Parathyroid adenoma (tissue), 2 donors: ENCODE measurements at regions not wholly inside any gene's neighbourhood (a gene's known extent, or its start where the extent isn't known, plus 50 kb on each side); places are given as distances from the start of the nearest gene placed in this dataset.

Experiments used
- H2AFZ ChIP-seq: fragments of 300-600 bp; sonication (generic); one replicate; pipeline ENCODE4 v1.7.0; 2017; ENCODE audit warnings: antibody characterized with exemption, mild to moderate bottlenecking
- H3K27ac ChIP-seq: fragments of 300-600 bp; sonication (generic); one replicate; pipeline ENCODE4 v1.7.0; 2017
- H3K27me3 ChIP-seq: fragments of 300-600 bp; sonication (generic); one replicate; pipeline ENCODE4 v1.7.0; 2017; ENCODE audit warnings: low read length; ENCODE audit not compliant: control insufficient read depth, insufficient read depth
- H3K36me3 ChIP-seq: fragments of 300-600 bp; sonication (generic); one replicate; pipeline ENCODE4 v1.7.0; 2017; ENCODE audit warnings: low read length; ENCODE audit not compliant: control insufficient read depth, insufficient read depth
- H3K4me1 ChIP-seq: fragments of 300-600 bp; sonication (generic); one replicate; pipeline ENCODE4 v1.7.0; 2017; ENCODE audit warnings: control low read depth
- H3K4me2 ChIP-seq: fragments of 300-600 bp; sonication (generic); one replicate; pipeline ENCODE4 v1.7.0; 2017; ENCODE audit warnings: low read length
- H3K4me3 ChIP-seq: fragments of 300-600 bp; sonication (generic); one replicate; pipeline ENCODE4 v1.7.0; 2017; ENCODE audit warnings: low read depth, low read length
- H3K79me2 ChIP-seq: fragments of 300-600 bp; sonication (generic); one replicate; pipeline ENCODE4 v1.7.0; 2017; ENCODE audit warnings: control low read depth
- H3K9ac ChIP-seq: fragments of 300-600 bp; sonication (generic); one replicate; pipeline ENCODE4 v1.7.0; 2017; ENCODE audit warnings: mild to moderate bottlenecking
- H3K9me3 ChIP-seq: fragments of 300-600 bp; sonication (generic); one replicate; pipeline ENCODE4 v1.7.0; 2017; ENCODE audit warnings: low read length; ENCODE audit not compliant: control insufficient read depth
- TF ChIP-seq, protein P1 (sequence below): fragments of 300-600 bp; sonication (generic); IDR thresholded peaks from one replicate; pipeline ENCODE4 v1.7.0; 2017; ENCODE audit warnings: antibody characterized with exemption, mild to moderate bottlenecking
- donor health status: primary hyperparathyroidism.

DNA sequence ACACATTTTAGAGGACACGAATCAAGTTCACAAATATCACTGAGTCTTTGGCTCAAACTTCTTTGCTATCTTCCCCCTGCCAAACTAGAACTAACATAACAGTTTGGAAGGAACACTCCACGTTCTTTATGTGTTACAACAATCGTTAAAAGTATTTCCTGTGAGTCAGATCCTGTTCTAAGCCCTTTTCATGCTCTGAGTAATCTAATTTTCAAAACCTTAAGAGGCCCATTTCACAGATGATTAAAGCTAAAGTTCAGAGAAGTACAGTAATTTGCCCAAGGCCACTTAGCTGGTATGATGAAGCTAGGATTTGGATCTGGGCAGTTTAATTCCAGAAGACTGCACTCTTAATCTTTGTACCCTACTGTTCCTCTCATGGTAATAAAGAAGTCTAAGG, 854.4 kb upstream of the INTU start:
- Histone ChIP-seq H3K36me3 (no peaks in the 10 kb centered on the region), H3K79me2 (no peaks in the 10 kb centered on the region), H3K27ac (no peak overlapping the region), H3K4me1 (no peaks in the 10 kb centered on the region), H2AFZ (no peak overlapping the region), H3K9ac (no peak overlapping the region), H3K4me2 (no peak overlapping the region), H3K27me3 (no peaks in the 10 kb centered on the region), H3K4me3 (no peak overlapping the region), H3K9me3 (no peaks in the 10 kb centered on the region)
- TF ChIP-seq, protein P1, sequence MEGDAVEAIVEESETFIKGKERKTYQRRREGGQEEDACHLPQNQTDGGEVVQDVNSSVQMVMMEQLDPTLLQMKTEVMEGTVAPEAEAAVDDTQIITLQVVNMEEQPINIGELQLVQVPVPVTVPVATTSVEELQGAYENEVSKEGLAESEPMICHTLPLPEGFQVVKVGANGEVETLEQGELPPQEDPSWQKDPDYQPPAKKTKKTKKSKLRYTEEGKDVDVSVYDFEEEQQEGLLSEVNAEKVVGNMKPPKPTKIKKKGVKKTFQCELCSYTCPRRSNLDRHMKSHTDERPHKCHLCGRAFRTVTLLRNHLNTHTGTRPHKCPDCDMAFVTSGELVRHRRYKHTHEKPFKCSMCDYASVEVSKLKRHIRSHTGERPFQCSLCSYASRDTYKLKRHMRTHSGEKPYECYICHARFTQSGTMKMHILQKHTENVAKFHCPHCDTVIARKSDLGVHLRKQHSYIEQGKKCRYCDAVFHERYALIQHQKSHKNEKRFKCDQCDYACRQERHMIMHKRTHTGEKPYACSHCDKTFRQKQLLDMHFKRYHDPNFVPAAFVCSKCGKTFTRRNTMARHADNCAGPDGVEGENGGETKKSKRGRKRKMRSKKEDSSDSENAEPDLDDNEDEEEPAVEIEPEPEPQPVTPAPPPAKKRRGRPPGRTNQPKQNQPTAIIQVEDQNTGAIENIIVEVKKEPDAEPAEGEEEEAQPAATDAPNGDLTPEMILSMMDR, result no peak

DNA sequence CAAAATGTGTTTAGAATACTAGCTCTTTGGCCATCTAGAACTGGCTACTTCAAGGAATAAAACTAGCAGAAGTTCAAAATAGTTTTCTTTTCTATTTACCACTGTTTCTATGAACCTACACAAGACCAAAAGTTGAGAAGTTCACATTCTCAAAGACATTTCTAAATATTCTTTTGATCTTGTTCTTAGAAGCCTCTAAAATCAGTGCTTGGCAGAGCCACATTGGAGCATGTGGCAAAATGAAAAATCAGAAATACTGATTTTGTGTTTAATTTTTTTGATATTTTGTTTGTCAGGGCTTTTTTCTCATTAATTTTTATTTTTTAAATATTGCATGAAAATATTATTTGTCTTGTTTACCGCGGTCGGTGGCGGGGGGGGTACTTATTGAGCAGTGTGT, 853.8 kb upstream of the INTU start:
- TF ChIP-seq, protein P1, result no peak
- no peak overlapping the region for H3K27ac ChIP-seq
- H3K27me3 ChIP-seq, result no peaks in the 10 kb centered on the region
- H3K36me3 ChIP-seq, result no peaks in the 10 kb centered on the region
- no peak overlapping the region for H3K9ac ChIP-seq
- H3K4me2 ChIP-seq, result no peak overlapping the region
- no peaks in the 10 kb centered on the region for H3K9me3 ChIP-seq
- H3K4me3 ChIP-seq, result no peak overlapping the region
- no peak overlapping the region for H2AFZ ChIP-seq
- no peaks in the 10 kb centered on the region for H3K4me1 ChIP-seq
- H3K79me2 ChIP-seq, result no peaks in the 10 kb centered on the region

DNA sequence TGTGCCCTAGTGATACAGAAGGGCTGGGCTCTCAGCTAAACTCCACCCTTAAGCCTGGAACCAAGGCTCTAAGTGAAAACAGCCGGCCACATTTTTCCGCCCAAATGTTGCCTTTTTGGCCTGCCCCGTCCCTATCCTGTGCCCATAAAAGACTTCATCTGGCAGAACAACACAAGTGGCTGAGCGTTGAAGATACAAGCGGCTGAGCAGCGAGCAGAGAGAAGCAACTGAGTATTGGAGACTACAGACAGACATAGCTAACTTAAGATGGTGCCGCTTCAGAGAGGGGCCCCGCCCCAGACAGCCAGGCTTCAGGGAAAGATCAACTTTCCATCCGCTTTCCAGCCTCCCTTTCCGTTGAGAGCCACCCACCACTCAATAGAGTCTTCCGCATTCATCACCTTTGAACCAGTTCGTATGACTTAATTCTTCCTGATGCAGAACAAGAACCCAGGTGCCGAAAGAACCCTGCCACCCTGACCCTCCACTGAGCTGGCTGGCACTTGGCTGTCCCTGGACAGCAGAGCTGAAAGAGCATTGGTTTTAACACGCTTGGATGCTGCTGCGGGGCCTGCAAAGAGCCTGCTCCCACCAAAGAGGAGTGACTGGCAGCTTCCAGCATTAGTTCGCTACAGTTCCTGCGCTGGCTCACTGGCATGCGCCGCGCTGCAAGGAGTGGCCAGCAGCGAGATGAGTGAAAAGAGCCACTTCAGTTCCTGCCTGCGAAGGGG, 853.2 kb upstream of the INTU start:
- TF ChIP-seq, protein P1, result no peak
- Histone ChIP-seq H3K27me3 (no peaks in the 10 kb centered on the region), H3K4me2 (no peak overlapping the region), H3K4me1 (no peaks in the 10 kb centered on the region), H2AFZ (no peak overlapping the region), H3K79me2 (no peaks in the 10 kb centered on the region), H3K36me3 (no peaks in the 10 kb centered on the region), H3K9ac (no peak overlapping the region), H3K27ac (no peak overlapping the region), H3K9me3 (no peaks in the 10 kb centered on the region), H3K4me3 (no peak overlapping the region)

DNA sequence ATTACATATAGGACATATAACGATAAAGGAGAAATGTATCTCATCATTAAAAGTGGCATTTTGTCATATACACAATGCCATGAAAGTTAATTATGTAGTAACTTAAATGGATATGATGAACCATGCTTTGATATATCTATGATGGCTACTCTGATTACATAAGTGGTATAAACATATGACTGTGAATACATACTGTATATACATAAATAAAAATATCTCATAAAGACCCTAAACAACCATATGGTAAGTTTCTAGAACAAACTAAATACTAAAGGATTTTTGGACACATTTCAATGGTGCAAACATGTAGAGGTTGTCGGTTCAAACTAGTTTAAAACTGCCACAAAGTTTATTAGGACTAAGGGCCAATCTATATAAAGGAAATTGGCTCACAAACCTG, 849.6 kb upstream of the INTU start:
- no peak overlapping the region for H3K27ac ChIP-seq
- TF ChIP-seq, protein P1, result no peak
- H3K79me2 ChIP-seq, result no peaks in the 10 kb centered on the region

DNA sequence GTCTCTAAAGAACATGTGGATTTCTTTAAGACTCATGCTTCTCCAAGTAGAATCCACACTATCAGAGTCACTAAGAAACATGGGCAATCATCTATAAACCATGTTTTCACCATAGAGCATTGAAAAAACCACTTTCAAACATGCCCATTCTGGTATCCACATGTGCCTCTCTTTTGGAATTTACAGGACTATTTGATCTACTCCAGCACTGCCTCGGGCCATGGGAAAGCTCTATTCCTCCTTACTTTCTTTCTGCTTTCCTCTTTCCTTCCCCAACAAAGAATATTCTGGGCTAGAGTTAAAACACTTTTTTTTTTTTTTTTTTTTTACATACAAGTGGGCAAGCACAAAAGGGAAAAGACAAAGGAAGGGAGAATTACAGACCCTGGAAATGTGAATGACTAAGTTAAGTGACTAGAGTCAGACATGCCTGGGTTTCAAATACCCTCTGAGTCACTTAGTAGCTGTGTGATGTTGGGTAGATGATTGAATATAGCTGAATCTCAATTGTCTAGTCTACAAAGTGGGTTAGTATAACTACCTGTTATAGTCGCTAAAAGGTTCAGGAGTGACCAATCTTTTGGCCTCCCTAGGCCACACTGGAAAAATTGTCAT, 847.7 kb upstream of the INTU start:
- Histone ChIP-seq H3K79me2 (no peaks in the 10 kb centered on the region), H3K4me1 (no peaks in the 10 kb centered on the region), H3K36me3 (no peaks in the 10 kb centered on the region), H3K27ac (no peak overlapping the region), H2AFZ (no peak overlapping the region), H3K4me2 (no peak overlapping the region), H3K4me3 (no peak overlapping the region), H3K9me3 (no peaks in the 10 kb centered on the region), H3K27me3 (no peaks in the 10 kb centered on the region), H3K9ac (no peak overlapping the region)
- TF ChIP-seq, protein P1, result no peak

More for the DNA sequence above, 849.6 kb upstream of the INTU start:
- Histone ChIP-seq H3K27me3 (no peaks in the 10 kb centered on the region), H2AFZ (no peak overlapping the region), H3K4me3 (no peak overlapping the region), H3K36me3 (no peaks in the 10 kb centered on the region), H3K4me2 (no peak overlapping the region), H3K9me3 (no peaks in the 10 kb centered on the region), H3K4me1 (no peaks in the 10 kb centered on the region), H3K9ac (no peak overlapping the region)
